ENCODE measurements at regions not wholly inside any gene's neighbourhood (a gene's known extent, or its start where the extent isn't known, plus 50 kb on each side); places are given as distances from the start of the nearest gene placed in this dataset.

- no peaks in the 10 kb centered on the region for H3K79me2 ChIP-seq (ENCODE audit: low read depth)
- H3K9me3 ChIP-seq (ENCODE audit: low read depth): no peaks in the 10 kb centered on the region
- H3K27me3 Mint-ChIP-seq (ENCODE audit: insufficient read depth, low read depth): peaks cover 5% of the 10 kb centered on the region
- no peaks in the 10 kb centered on the region for H3K36me3 Mint-ChIP-seq
- H3K36me3 ChIP-seq: no peaks in the 10 kb centered on the region
- peak overlapping the region; percentile 35 for H3K27ac Mint-ChIP-seq
- no peak overlapping the region for H3K4me3 Mint-ChIP-seq
- peak overlapping the region; percentile 37 for H3K4me2 ChIP-seq
- H3K4me3 ChIP-seq: no peak overlapping the region
- peaks cover 18% of the 10 kb centered on the region for H3K4me1 ChIP-seq
- H3K9me3 Mint-ChIP-seq: peaks cover 13% of the 10 kb centered on the region
- H3K4me1 Mint-ChIP-seq: peaks cover 8% of the 10 kb centered on the region
- no peak overlapping the region for H3K9ac ChIP-seq
- peak overlapping the region; percentile 90 for H2AFZ ChIP-seq (replicated peaks)
- no peaks in the 10 kb centered on the region for H3K27me3 ChIP-seq
- TF ChIP-seq EZH2phosphoT487 (IDR thresholded peaks at IDR 0.05) (no peak), EZH2 (IDR thresholded peaks at IDR 0.05) (no peak), CTCF (IDR thresholded peaks at IDR 0.05) (no peak)
- H3K27ac ChIP-seq: no peak overlapping the region
- no peaks in the 10 kb centered on the region for H4K20me1 ChIP-seq (ENCODE audit: low read depth)
- peaks cover 9% of the 10 kb centered on the region for H3F3A ChIP-seq (ENCODE audit: low read depth)
- DNase-seq (ENCODE audit: low spot score): no peak
Measured at GRCh38 chr2:172153156-172153555, 50.5 kb upstream of the DLX2 start.

- Mint-ChIP-seq H3K9me3 (peaks cover 13% of the 10 kb centered on the region), H3K4me1 (peaks cover 3% of the 10 kb centered on the region), H3K36me3 (no peaks in the 10 kb centered on the region), H3K27me3 (ENCODE audit: insufficient read depth, low read depth) (peaks cover 5% of the 10 kb centered on the region), H3K4me3 (no peak overlapping the region), H3K27ac (no peak overlapping the region)
- Histone ChIP-seq H3K27ac (no peak overlapping the region), H3K4me2 (no peak overlapping the region), H3F3A (ENCODE audit: low read depth) (peaks cover 9% of the 10 kb centered on the region), H2AFZ (replicated peaks) (no peak overlapping the region), H3K36me3 (no peaks in the 10 kb centered on the region), H3K27me3 (no peaks in the 10 kb centered on the region), H3K9me3 (ENCODE audit: low read depth) (no peaks in the 10 kb centered on the region), H3K4me3 (no peak overlapping the region), H3K4me1 (peaks cover 14% of the 10 kb centered on the region), H3K79me2 (ENCODE audit: low read depth) (no peaks in the 10 kb centered on the region), H3K9ac (no peak overlapping the region), H4K20me1 (ENCODE audit: low read depth) (no peaks in the 10 kb centered on the region)
- no peak for DNase-seq (ENCODE audit: low spot score)
- TF ChIP-seq CTCF (IDR thresholded peaks at IDR 0.05) (no peak), EZH2 (IDR thresholded peaks at IDR 0.05) (no peak), EZH2phosphoT487 (IDR thresholded peaks at IDR 0.05) (no peak)
Measured at GRCh38 chr2:172153757-172154156, 51.1 kb upstream of the DLX2 start.

- Histone ChIP-seq H3K4me1 (peaks cover 14% of the 10 kb centered on the region), H3K27ac (no peak overlapping the region), H3K79me2 (ENCODE audit: low read depth) (no peaks in the 10 kb centered on the region), H3K36me3 (no peaks in the 10 kb centered on the region), H2AFZ (replicated peaks) (no peak overlapping the region), H3K4me3 (no peak overlapping the region), H3K27me3 (no peaks in the 10 kb centered on the region), H3K4me2 (no peak overlapping the region), H4K20me1 (ENCODE audit: low read depth) (no peaks in the 10 kb centered on the region), H3K9ac (no peak overlapping the region), H3F3A (ENCODE audit: low read depth) (peaks cover 9% of the 10 kb centered on the region), H3K9me3 (ENCODE audit: low read depth) (no peaks in the 10 kb centered on the region)
- no peak for TF ChIP-seq EZH2phosphoT487 (IDR thresholded peaks at IDR 0.05)
- no peak for TF ChIP-seq EZH2 (IDR thresholded peaks at IDR 0.05)
- no peak for TF ChIP-seq CTCF (IDR thresholded peaks at IDR 0.05)
- Mint-ChIP-seq H3K4me1 (peaks cover 2% of the 10 kb centered on the region), H3K4me3 (no peak overlapping the region), H3K27me3 (ENCODE audit: insufficient read depth, low read depth) (peaks cover 5% of the 10 kb centered on the region), H3K27ac (no peak overlapping the region), H3K36me3 (no peaks in the 10 kb centered on the region), H3K9me3 (peaks cover 12% of the 10 kb centered on the region)
- DNase-seq (ENCODE audit: low spot score): no peak
Measured at GRCh38 chr2:172155752-172156151, 53.1 kb upstream of the DLX2 start.

All from neural progenitor cell (in vitro differentiated cells).